ENCODE measurements at regions not wholly inside any gene's neighbourhood (a gene's known extent, or its start where the extent isn't known, plus 50 kb on each side); places are given as distances from the start of the nearest gene placed in this dataset.

DNA sequence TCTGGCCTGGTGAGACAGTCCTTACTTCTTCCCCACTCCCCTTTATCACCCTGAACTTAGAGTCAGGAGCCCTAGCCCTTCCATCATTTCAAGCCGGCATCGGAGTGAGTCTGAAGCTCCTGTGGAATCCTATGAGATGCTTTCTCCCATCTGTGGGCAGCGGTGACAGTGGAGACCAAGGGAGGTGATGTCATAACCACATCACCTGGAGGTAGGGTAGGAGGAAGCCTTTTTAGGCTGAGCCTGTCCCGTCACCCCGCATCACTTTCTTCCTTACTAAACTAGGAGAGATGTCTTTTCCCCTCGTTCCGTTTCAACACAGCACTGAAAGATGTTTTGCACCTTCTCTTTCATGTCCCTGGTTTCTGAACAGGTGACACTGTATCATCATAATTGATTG lies 124.1 kb upstream of the WWC1 start:
- intact Hi-C loops (cut with micrococcal nuclease) = no loop called here
- peaks cover 0 to 3% (median 0%) of the 10 kb centered on the region in 7 donors for H3K9me3 Mint-ChIP-seq
- no CpG with 5 or more reads among the region's 7 CpGs for WGBS (ENCODE audit: insufficient coverage)
- peaks cover 11% of the 10 kb centered on the region for H3K4me1 Mint-ChIP-seq
- Histone ChIP-seq H3K4me2 (replicated peaks; ENCODE audit: extremely low read depth, low read length, poor library complexity, severe bottlenecking) (no peak overlapping the region), H3K9ac (ENCODE audit: insufficient read depth, low read length, poor library complexity, severe bottlenecking) (no peak overlapping the region), H3K4me1 (ENCODE audit: control insufficient read depth in 1 of 2, insufficient read depth in 2 of 2, low read length in 2 of 2) (no peaks in the 10 kb centered on the region), H3K27me3 (ENCODE audit: control insufficient read depth in 2 of 2, insufficient read depth in 2 of 2, low read length in 2 of 2) (no peaks in the 10 kb centered on the region), H3K4me3 (replicated peaks in 1 of 3; ENCODE audit: low read depth in 2 of 3, low read length in 3 of 3) (no peak overlapping the region), H2AFZ (ENCODE audit: insufficient read depth, low read depth, low read length, poor library complexity, severe bottlenecking) (no peak overlapping the region), H4K20me1 (ENCODE audit: insufficient read depth, low read length) (no peaks in the 10 kb centered on the region), H3K79me2 (ENCODE audit: insufficient read depth, low read length) (no peaks in the 10 kb centered on the region), H3K27ac (ENCODE audit: low read depth in 1 of 2, low read length in 2 of 2) (no peak overlapping the region), H3K9me3 (replicated peaks in 1 of 2; ENCODE audit: control insufficient read depth in 1 of 2, insufficient read depth in 1 of 2, low read length in 2 of 2) (no peaks in the 10 kb centered on the region), H3K36me3 (replicated peaks in 1 of 2; ENCODE audit: control insufficient read depth in 1 of 2, insufficient read depth in 2 of 2, low read length in 2 of 2) (no peaks in the 10 kb centered on the region)
- H3K4me3 Mint-ChIP-seq = no peak overlapping the region
- H3K27ac Mint-ChIP-seq = no peak overlapping the region
- no peaks in the 10 kb centered on the region for H3K36me3 Mint-ChIP-seq
- no peak for DNase-seq
- TF ChIP-seq, protein P1, sequence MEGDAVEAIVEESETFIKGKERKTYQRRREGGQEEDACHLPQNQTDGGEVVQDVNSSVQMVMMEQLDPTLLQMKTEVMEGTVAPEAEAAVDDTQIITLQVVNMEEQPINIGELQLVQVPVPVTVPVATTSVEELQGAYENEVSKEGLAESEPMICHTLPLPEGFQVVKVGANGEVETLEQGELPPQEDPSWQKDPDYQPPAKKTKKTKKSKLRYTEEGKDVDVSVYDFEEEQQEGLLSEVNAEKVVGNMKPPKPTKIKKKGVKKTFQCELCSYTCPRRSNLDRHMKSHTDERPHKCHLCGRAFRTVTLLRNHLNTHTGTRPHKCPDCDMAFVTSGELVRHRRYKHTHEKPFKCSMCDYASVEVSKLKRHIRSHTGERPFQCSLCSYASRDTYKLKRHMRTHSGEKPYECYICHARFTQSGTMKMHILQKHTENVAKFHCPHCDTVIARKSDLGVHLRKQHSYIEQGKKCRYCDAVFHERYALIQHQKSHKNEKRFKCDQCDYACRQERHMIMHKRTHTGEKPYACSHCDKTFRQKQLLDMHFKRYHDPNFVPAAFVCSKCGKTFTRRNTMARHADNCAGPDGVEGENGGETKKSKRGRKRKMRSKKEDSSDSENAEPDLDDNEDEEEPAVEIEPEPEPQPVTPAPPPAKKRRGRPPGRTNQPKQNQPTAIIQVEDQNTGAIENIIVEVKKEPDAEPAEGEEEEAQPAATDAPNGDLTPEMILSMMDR (IDR thresholded peaks at IDR 0.05) = no peak
- peaks cover 0 to 7% (median 3%) of the 10 kb centered on the region in 3 donors for H3K27me3 Mint-ChIP-seq (ENCODE audit: low read depth in 3 of 3)

DNA sequence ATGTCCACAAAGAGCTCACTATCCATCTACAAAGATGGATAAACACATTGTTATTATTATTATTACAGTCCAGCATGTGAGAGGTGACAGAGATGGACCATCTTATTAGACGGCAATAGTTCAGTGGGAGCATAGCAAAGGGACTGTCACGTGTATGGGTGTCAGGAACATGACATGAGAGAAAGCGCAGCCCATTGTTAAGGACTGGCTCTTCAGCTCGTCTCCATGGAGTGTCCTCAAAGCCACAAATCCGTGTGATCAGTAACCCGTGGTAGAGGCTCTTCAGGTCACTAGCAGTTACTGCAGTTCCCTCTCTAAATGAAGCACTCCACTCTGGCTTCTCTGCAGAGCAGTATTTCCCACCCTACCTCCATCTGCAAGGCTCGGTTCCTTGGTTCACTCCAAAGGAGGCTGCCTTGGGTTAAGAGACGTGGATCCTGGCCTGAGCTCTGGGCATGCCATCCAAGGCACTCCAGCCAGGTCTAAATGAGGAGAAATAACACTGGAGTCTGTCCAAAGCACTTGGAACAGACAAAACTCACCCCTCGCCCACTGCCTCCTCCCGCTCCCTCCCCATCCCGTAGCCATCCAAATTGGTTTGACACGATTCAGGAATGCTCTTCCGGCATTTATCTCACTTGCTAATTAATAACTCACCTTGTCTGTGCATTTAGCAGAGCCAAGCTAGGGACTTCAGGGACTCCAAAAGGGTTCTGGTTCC lies 122.3 kb upstream of the WWC1 start:
- no peaks in the 10 kb centered on the region for H3K4me1 ChIP-seq (ENCODE audit: control insufficient read depth in 1 of 2, insufficient read depth in 2 of 2, low read length in 2 of 2)
- no peak overlapping the region for H3K4me3 ChIP-seq (replicated peaks in 1 of 3; ENCODE audit: low read depth in 2 of 3, low read length in 3 of 3)
- WGBS (ENCODE audit: insufficient coverage) = 90% methylated on average over 12 of the region's 13 CpGs
- no peak overlapping the region for H3K27ac Mint-ChIP-seq
- no peaks in the 10 kb centered on the region for H3K36me3 Mint-ChIP-seq
- no peak overlapping the region for H2AFZ ChIP-seq (ENCODE audit: insufficient read depth, low read depth, low read length, poor library complexity, severe bottlenecking)
- no peaks in the 10 kb centered on the region for H3K9me3 ChIP-seq (replicated peaks in 1 of 2; ENCODE audit: control insufficient read depth in 1 of 2, insufficient read depth in 1 of 2, low read length in 2 of 2)
- no peaks in the 10 kb centered on the region for H4K20me1 ChIP-seq (ENCODE audit: insufficient read depth, low read length)
- H3K9ac ChIP-seq (ENCODE audit: insufficient read depth, low read length, poor library complexity, severe bottlenecking) = no peak overlapping the region
- DNase-seq = no peak
- TF ChIP-seq, protein P1 (IDR thresholded peaks at IDR 0.05) = no peak
- no peaks in the 10 kb centered on the region for H3K79me2 ChIP-seq (ENCODE audit: insufficient read depth, low read length)
- H3K27me3 Mint-ChIP-seq (ENCODE audit: low read depth in 3 of 3) = peaks cover 0 to 9% (median 3%) of the 10 kb centered on the region in 3 donors
- no peaks in the 10 kb centered on the region for H3K27me3 ChIP-seq (ENCODE audit: control insufficient read depth in 2 of 2, insufficient read depth in 2 of 2, low read length in 2 of 2)
- peaks cover 0 to 1% (median 0%) of the 10 kb centered on the region in 7 donors for H3K9me3 Mint-ChIP-seq
- H3K4me2 ChIP-seq (replicated peaks; ENCODE audit: extremely low read depth, low read length, poor library complexity, severe bottlenecking) = no peak overlapping the region
- peaks cover 11% of the 10 kb centered on the region for H3K4me1 Mint-ChIP-seq
- intact Hi-C loops (cut with micrococcal nuclease) = no loop called here
- no peaks in the 10 kb centered on the region for H3K36me3 ChIP-seq (replicated peaks in 1 of 2; ENCODE audit: control insufficient read depth in 1 of 2, insufficient read depth in 2 of 2, low read length in 2 of 2)
- no peak overlapping the region for H3K4me3 Mint-ChIP-seq
- no peak overlapping the region for H3K27ac ChIP-seq (ENCODE audit: low read depth in 1 of 2, low read length in 2 of 2)

Data from CD14-positive monocyte (primary cell).